ENCODE measurements at regions not wholly inside any gene's neighbourhood (a gene's known extent, or its start where the extent isn't known, plus 50 kb on each side); places are given as distances from the start of the nearest gene placed in this dataset.

- TF ChIP-seq ZKSCAN8 (CRISPR knock-in tag; IDR thresholded peaks at IDR 0.05; ENCODE audit: borderline replicate concordance) (no peak; the same call in 1 of the 2 replicates), ZNF367 (CRISPR knock-in tag; IDR thresholded peaks at IDR 0.05; ENCODE audit: borderline replicate concordance) (no peak), ZBTB37 (CRISPR knock-in tag; IDR thresholded peaks at IDR 0.05) (no peak), SETDB1 (CRISPR knock-in tag; IDR thresholded peaks at IDR 0.05; ENCODE audit: borderline replicate concordance) (no peak), KDM3A (CRISPR knock-in tag; IDR thresholded peaks at IDR 0.05; ENCODE audit: low read depth) (no peak), TCF12 (IDR thresholded peaks at IDR 0.05) (no peak), TCF12 (CRISPR knock-in tag; IDR thresholded peaks at IDR 0.05) (no peak), ASH2L (IDR thresholded peaks at IDR 0.05; ENCODE audit: insufficient read length, low read depth, low read length) (no peak), CEBPB (IDR thresholded peaks at IDR 0.05; ENCODE audit: borderline replicate concordance, low read depth, low read length) (peak; percentile 77), U2AF2 (IDR thresholded peaks at IDR 0.05; ENCODE audit: low read depth, low read length) (no peak), ZNF644 (CRISPR knock-in tag; IDR thresholded peaks at IDR 0.05; ENCODE audit: low read depth) (no peak), ZGPAT (CRISPR knock-in tag; IDR thresholded peaks at IDR 0.05) (peak; percentile 31; the same call in 1 of the 2 replicates), ZNF709 (CRISPR knock-in tag; IDR thresholded peaks at IDR 0.05) (no peak), ZNF589 (CRISPR knock-in tag; conservative IDR thresholded peaks at IDR 0.05) (no peak; the same call in 1 of the 2 replicates), EHMT2 (IDR thresholded peaks at IDR 0.05; ENCODE audit: borderline replicate concordance, low read depth, low read length) (no peak), ZNF674 (CRISPR knock-in tag; IDR thresholded peaks at IDR 0.05; ENCODE audit: low read depth) (no peak), ZNF597 (CRISPR knock-in tag; IDR thresholded peaks at IDR 0.05) (no peak), ZNF383 (CRISPR knock-in tag; IDR thresholded peaks at IDR 0.05; ENCODE audit: borderline replicate concordance) (no peak), NR1H2 (CRISPR knock-in tag; IDR thresholded peaks at IDR 0.05; ENCODE audit: borderline replicate concordance, low read depth) (no peak), ZNF598 (CRISPR knock-in tag; IDR thresholded peaks at IDR 0.05; ENCODE audit: borderline replicate concordance) (no peak), ZBTB39 (CRISPR knock-in tag; IDR thresholded peaks at IDR 0.05) (no peak; the same call in 1 of the 2 replicates), ZNF451 (CRISPR knock-in tag; IDR thresholded peaks at IDR 0.05) (no peak)
Observed at GRCh38 chr6:167501831-167502385, 177.0 kb downstream of the TTLL2 start (continued).
